ENCODE measurements at regions not wholly inside any gene's neighbourhood (a gene's known extent, or its start where the extent isn't known, plus 50 kb on each side); places are given as distances from the start of the nearest gene placed in this dataset.
A peak's percentile ranks its signal among the peaks of the same experiment; 100 is the strongest.

DNA sequence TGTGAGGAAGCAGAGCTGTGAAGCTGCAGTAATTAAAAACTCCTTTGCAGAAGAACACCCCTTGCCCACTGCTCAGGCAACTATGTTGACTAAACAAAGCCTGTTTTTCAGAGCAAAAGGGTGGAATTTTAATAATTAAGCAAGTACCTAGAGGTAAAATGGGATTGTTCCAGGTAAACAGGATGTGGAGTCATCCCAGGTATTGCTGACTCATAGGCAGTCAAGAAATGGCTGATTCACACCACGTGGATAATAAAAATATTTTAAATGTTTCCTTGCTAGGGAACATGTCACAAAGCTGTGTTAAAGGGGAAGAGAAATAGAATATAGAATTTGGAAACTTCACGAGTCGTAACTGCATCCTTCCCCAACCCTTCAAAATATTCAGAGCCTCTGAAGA is 491.8 kb downstream of the BTBD3 start:
- no peak for DNase-seq
- Histone ChIP-seq H3K27ac (no peak overlapping the region), H3K27me3 (no peaks in the 10 kb centered on the region), H3K4me1 (no peaks in the 10 kb centered on the region), H3K36me3 (no peaks in the 10 kb centered on the region), H3K4me3 (no peak overlapping the region), H3K9me3 (peaks cover 0 to 52% of the 10 kb centered on the region in 2 donors)
- intact Hi-C loops (cut with DNase I): no loop called here
- no peak for ATAC-seq
- no peak for TF ChIP-seq CTCF (IDR thresholded peaks at IDR 0.05)

GRCh38 chr20:12410783-12411182 is 493.1 kb downstream of the BTBD3 start:
- intact Hi-C loops (cut with DNase I): no loop called here
- H3K27me3 ChIP-seq: no peaks in the 10 kb centered on the region
- no peak for TF ChIP-seq CTCF (IDR thresholded peaks at IDR 0.05)

GRCh38 chr20:12411246-12411940 is 493.7 kb downstream of the BTBD3 start:
- Histone ChIP-seq H3K36me3 (no peaks in the 10 kb centered on the region), H3K4me3 (no peak overlapping the region), H3K27me3 (no peaks in the 10 kb centered on the region), H3K4me1 (no peaks in the 10 kb centered on the region), H3K27ac (no peak overlapping the region), H3K9me3 (peaks cover 0 to 36% of the 10 kb centered on the region in 2 donors)
- intact Hi-C loops (cut with DNase I): no loop called here
- ATAC-seq: no peak
- DNase-seq: no peak
- no peak for TF ChIP-seq CTCF (IDR thresholded peaks at IDR 0.05)

More at GRCh38 chr20:12410783-12411182, 493.1 kb downstream of the BTBD3 start:
- DNase-seq (no peak), ATAC-seq (no peak)
- Histone ChIP-seq H3K4me3 (no peak overlapping the region), H3K9me3 (peaks cover 0 to 42% of the 10 kb centered on the region in 2 donors), H3K27ac (no peak overlapping the region), H3K36me3 (no peaks in the 10 kb centered on the region), H3K4me1 (no peaks in the 10 kb centered on the region)

- no peaks in the 10 kb centered on the region for H3K4me1 ChIP-seq
- peaks cover 0 to 19% of the 10 kb centered on the region in 2 donors for H3K9me3 ChIP-seq
- no peak for DNase-seq
- H3K27me3 ChIP-seq: no peaks in the 10 kb centered on the region
- intact Hi-C loops (cut with DNase I): no loop called here
- no peak overlapping the region for H3K4me3 ChIP-seq
- no peak overlapping the region for H3K27ac ChIP-seq
- H3K36me3 ChIP-seq: no peaks in the 10 kb centered on the region
- ATAC-seq: no peak
- TF ChIP-seq CTCF (IDR thresholded peaks at IDR 0.05): no peak
Measured at GRCh38 chr20:12413116-12413515, 495.4 kb downstream of the BTBD3 start.

DNA sequence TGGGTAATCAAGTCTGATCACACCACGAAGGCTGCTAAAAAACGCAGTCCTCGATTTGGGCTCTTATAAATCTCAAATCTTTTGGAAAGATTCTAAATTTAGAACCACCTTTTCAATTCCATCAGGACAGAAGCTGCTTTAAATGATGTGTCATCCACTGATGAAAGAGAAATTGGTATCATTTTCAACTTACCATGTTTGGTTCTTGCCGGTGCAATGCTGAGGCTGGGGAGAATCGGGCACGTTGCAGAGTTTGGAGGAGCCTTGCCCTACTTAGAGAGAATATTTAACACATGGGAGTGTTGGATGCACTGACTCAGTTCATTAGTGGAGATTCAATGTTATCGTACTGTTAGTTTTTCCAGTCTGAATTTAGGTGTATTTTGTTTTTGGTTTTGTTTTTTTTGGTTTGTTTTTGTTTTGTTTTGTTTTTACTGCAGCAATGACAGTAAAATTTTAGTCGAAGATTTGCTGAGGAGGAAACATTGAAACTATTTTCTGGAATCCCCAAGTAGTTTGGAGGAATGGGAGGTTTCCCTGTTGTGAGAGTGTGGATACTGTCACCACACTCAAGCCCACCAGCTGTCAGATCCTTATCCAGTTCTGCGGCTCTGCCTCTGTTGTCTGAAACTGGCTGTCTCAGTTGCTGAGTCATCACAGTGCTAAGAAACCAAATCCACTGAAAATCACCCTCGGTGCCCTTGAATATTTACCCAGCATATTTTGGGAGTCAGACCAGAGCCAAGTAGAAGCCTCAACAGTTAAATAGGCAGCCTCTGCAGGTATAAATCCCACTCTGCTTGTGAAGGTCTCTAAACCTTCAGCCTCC is 497.0 kb downstream of the BTBD3 start:
- ATAC-seq: peak; percentile 29
- H3K4me1 ChIP-seq: no peaks in the 10 kb centered on the region
- no peak for TF ChIP-seq CTCF (IDR thresholded peaks at IDR 0.05)
- H3K27me3 ChIP-seq: no peaks in the 10 kb centered on the region
- no peak overlapping the region for H3K4me3 ChIP-seq
- no peaks in the 10 kb centered on the region for H3K36me3 ChIP-seq
- intact Hi-C loops (cut with DNase I): no loop called here
- DNase-seq: no peak
- no peak overlapping the region for H3K27ac ChIP-seq
- peaks cover 0 to 3% of the 10 kb centered on the region in 2 donors for H3K9me3 ChIP-seq

Data from left lung (tissue), 4 donors.